A549 (cell line): ENCODE measurements at regions not wholly inside any gene's neighbourhood (a gene's known extent, or its start where the extent isn't known, plus 50 kb on each side); places are given as distances from the start of the nearest gene placed in this dataset.

Source experiments
- POLR2A ChIP-seq: IDR thresholded peaks from 2 replicates; pipeline ENCODE4 v1.6.1; 2012; ENCODE audit warnings: mild to moderate bottlenecking, low read length
- POLR2AphosphoS2 ChIP-seq: conservative IDR thresholded peaks from 2 replicates; pipeline ENCODE4 v1.6.1; 2012; ENCODE audit warnings: low read length, improper control_type of control experiment, inconsistent platforms
- RCOR1 ChIP-seq: fragments of 150-350 bp; IDR thresholded peaks from 2 replicates; pipeline ENCODE4 v1.6.1; 2014; ENCODE audit warnings: antibody characterized with exemption, low read length, low read depth
- ZFP36 ChIP-seq: fragments of 450-650 bp; IDR thresholded peaks from 2 replicates; pipeline ENCODE4 v1.6.1; 2014; ENCODE audit warnings: borderline replicate concordance; ENCODE audit not compliant: partially characterized antibody
- TF ChIP-seq, protein P1 (sequence below): fragments of >200 bp; sonication (Bioruptor Twin); formaldehyde crosslinking; IDR thresholded peaks from 3 replicates; pipeline ENCODE4 v1.5.1; 2016

DNA sequence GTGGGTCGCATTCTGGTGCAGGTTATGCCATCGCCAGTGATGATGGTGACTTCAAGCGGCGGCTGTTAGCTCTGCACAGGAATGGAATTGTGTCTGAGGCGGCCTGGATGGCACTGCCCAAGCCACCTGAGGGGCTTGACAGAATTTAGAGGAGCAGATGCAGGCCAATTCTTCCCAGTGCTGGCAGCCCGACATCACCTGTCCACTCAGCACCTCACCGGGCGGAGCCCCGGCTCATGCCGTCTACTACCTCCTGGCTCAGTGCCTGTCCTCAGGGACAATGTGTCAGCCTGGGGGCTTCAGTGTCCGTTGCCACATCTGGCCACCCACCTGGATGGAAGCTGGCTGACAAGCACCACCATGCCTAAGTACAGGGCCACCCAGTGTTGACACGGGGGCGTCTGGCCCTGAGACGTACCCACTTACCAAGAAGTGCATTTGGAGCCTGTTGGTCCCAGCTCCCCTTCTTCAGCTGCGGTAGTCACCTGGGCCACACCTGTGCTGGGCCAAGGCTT is 420.5 kb upstream of the MKI67 start:
- TF ChIP-seq POLR2A (no peak), RCOR1 (no peak), ZFP36 (no peak), POLR2AphosphoS2 (no peak)
- TF ChIP-seq, protein P1, sequence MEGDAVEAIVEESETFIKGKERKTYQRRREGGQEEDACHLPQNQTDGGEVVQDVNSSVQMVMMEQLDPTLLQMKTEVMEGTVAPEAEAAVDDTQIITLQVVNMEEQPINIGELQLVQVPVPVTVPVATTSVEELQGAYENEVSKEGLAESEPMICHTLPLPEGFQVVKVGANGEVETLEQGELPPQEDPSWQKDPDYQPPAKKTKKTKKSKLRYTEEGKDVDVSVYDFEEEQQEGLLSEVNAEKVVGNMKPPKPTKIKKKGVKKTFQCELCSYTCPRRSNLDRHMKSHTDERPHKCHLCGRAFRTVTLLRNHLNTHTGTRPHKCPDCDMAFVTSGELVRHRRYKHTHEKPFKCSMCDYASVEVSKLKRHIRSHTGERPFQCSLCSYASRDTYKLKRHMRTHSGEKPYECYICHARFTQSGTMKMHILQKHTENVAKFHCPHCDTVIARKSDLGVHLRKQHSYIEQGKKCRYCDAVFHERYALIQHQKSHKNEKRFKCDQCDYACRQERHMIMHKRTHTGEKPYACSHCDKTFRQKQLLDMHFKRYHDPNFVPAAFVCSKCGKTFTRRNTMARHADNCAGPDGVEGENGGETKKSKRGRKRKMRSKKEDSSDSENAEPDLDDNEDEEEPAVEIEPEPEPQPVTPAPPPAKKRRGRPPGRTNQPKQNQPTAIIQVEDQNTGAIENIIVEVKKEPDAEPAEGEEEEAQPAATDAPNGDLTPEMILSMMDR, result no peak
